ENCODE measurements at regions not wholly inside any gene's neighbourhood (a gene's known extent, or its start where the extent isn't known, plus 50 kb on each side); places are given as distances from the start of the nearest gene placed in this dataset.

GRCh38 chr2:207289295-207290018 lies 123.7 kb upstream of the KLF7 start:
- DNase-seq (ENCODE audit: low read depth, low spot score): no peak

DNA sequence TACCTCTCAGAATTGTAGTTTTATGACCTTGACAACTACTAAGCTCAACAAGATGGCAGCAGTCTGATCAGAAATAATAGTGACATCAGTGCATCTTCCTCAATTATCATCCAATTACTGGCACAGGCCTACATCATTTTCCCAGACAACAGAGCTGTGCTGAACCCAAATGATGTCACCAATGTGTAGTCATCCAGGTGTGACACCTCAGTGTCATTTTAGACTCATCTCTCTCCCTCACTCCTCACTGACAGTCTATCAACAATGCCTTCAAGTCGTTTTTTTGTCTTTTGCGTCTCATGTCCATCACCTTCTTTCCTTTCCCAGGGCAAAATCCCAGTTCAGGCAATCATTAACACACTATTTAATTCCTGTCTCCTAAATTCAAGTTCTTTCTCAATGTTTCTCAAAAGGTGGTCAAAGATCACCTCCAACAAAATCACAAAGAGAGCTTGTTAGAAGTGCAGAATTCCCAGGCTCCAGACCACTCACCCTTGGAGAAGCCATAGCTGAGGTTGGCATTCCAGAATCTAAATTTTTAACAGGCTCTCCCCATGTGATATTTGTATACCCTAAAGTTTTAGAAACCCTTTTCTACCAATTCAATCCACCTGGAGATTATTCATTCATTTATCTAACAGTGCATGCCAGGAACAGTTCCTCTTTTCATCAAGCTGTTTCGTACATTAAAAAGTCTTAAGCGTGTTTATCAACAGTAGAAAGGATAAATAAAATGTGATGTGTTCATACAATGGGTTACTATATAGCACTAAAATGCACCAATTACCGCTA lies 125.3 kb upstream of the KLF7 start:
- no peak for DNase-seq (ENCODE audit: low read depth, low spot score)

DNA sequence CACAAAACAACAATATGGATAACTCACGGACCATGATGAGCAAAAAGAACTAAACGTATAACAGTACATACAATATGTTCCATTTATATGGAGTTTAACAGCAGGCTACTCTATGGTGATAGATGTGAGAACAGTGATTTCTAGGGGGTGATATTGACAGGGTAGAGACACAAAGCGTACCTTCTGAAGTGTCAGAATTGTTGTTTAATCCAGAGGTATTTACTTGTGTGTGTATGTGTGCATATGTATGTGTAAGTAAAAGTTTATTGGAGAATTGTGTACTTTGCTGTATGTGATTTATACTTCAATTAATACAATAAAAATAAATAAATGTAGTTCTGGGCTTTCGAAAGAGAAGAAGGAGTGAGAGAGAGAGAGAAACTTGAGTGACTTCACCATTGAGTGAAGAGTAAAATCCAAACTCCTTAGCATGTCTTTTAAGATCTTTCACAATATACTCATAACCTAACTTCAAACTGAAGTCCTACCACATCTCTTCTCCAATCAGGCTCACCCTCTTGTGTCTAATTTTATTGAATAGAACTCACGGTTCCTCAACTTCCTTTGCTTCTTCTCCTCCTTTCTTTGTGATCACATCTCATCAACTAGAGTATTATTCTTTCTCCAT lies 126.0 kb upstream of the KLF7 start:
- DNase-seq (ENCODE audit: low read depth, low spot score): no peak

- no peak for DNase-seq (ENCODE audit: low read depth, low spot score)
Measured at GRCh38 chr2:207296265-207296948, 130.7 kb upstream of the KLF7 start.

GRCh38 chr2:207300817-207301216 lies 135.1 kb upstream of the KLF7 start:
- no peak for DNase-seq (ENCODE audit: low read depth, low spot score)

DNA sequence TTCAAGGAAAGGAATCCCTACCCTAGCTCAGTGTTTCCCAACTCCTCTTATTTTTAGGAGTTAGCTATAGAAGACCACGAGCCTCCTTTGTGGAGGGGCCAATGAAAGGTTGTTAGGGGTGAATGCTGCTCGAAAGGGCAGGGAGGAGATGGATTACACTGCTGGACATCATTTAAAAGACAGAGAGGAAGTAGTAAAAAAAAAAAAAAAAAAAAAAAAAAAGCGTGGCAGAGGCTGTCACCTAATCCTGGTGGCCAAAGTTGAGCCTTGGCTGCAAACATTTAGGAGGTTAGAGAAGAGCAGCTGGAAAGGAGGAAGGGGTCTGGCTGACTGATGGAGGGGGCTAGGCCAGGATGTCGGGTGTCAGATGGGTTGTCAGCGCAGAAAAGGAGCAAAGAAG lies 139.0 kb upstream of the KLF7 start:
- no peak for DNase-seq (ENCODE audit: low read depth, low spot score)

DNA sequence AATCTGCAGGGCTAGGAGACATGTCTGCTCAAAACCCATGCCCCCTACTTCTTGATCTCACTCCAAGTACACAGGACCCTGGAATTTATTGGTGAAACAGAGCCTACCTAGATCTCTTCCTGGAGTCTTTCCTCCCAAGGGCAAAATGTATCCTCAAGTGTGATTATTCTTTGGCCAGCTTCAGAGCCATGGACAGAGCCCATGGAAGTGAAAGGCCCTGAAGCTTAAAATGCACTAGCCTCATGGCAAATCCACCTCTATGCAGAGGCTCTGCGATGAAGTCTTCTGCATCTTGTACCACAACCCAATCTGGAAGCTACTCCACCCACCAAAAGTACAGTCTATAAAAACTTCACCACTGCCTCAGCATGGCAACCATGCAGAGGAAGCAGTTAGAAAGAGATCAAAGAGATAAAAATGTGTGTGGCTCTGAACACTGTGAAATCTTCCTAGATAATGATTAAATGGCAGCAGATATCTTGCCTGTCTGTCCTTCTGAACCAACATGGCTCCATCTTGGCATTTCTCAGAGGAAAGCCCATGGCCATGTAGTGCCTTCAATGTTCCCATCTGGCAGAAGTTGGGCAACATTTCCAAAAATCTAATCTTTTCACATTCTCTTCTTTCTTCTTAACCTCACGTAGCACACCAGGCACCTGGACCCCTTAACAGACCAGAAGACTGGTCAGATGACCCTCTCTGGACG lies 142.9 kb upstream of the KLF7 start:
- no peak for DNase-seq (ENCODE audit: low read depth, low spot score)

GRCh38 chr2:207311316-207312005 lies 145.7 kb upstream of the KLF7 start:
- no peak for DNase-seq (ENCODE audit: low read depth, low spot score)

- no peak for DNase-seq (ENCODE audit: low read depth, low spot score)
Measured at GRCh38 chr2:207312006-207312356, 146.2 kb upstream of the KLF7 start.

GRCh38 chr2:207313947-207314346 lies 148.2 kb upstream of the KLF7 start:
- DNase-seq (ENCODE audit: low read depth, low spot score): no peak

DNA sequence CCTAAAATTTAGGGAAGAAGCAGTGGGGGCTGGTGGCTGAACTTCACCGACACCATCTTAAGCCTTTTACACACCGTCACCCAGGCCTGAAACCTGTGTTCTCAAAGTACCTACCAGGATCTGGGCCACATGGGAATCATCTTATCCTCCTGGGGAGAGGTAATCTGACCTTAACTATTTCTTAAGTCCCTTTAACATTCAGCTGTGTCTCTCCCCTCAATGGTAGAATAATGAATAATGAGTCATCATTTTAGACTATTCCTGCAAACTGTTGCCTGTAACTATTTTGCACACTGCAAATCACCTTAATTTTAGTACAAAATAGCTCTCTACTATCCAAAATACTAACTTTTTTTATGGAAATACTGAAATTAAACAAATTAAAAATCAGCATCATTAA lies 149.4 kb upstream of the KLF7 start:
- DNase-seq (ENCODE audit: low read depth, low spot score): no peak

GRCh38 chr2:207316484-207316883 lies 150.7 kb upstream of the KLF7 start:
- DNase-seq (ENCODE audit: low read depth, low spot score): no peak

GRCh38 chr2:207316906-207317305 lies 151.2 kb upstream of the KLF7 start:
- no peak for DNase-seq (ENCODE audit: low read depth, low spot score)

DNA sequence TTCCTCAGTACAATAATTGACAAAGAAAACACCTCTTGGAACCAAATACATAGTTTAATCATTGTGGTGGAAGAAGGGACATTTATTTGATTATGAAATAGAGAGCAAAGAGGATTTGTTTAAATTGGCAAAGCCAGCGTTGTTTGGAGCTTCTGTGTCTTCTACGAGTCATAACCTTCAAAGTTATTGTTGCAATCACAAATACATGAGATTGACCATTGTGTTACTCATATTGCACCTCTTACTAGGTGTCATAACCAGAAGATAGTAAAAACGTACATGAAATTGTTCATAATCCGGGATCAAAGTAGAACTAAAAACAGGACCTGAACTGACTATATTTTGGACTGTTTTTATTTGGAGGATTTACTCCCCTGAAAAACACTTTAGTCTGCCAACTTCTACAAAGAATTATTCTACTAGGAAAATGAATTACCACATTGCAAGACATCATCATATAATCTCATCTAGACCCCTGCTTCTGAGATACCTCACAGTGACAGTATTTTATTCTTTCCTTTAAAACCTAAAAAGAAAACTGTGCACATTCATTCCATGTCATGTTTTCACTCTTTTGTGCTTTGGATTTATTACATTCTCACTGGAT lies 151.7 kb upstream of the KLF7 start:
- no peak for DNase-seq (ENCODE audit: low read depth, low spot score)

- no peak for DNase-seq (ENCODE audit: low read depth, low spot score)
Measured at GRCh38 chr2:207318181-207318628, 152.5 kb upstream of the KLF7 start.

GRCh38 chr2:207319316-207319715 lies 153.6 kb upstream of the KLF7 start:
- no peak for DNase-seq (ENCODE audit: low read depth, low spot score)

GRCh38 chr2:207320381-207321159 lies 154.8 kb upstream of the KLF7 start:
- DNase-seq (ENCODE audit: low read depth, low spot score): no peak

DNA sequence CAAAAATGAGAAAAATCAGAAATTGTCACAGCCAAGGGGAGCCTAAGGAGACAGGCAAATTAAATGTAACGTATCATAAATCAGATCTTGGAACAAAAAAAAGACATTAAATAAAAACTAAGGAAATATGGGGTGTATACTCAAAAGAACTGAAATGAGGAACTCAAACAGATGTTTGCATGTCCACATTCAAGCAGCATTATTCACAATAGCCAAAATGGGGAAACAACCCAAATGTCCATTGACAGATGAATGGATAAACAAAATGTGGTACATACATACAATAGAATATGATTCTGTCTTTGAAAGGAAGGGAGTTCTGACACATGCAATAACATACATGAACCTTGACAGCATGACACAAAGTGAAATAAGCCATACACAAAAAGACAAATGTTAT lies 155.8 kb upstream of the KLF7 start:
- no peak for DNase-seq (ENCODE audit: low read depth, low spot score)

DNA sequence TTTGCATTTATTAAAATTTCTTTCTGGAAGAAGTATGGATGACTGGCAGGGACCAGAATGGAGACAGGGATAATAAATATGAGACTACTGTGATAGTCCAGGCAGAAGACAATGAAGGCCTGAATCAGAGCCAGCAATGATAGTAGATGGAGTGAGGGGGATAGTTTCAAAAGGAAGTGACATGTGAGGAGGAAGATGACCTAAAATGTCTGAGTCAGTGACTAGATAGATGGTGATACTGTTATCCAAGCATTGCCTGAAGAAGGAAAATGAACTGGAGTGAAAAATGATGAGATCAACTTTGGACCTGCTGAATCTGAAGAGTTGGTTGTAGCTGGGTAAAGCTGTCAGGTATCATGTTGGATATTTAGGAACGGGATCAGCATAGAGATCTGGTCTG lies 158.3 kb upstream of the KLF7 start:
- DNase-seq (ENCODE audit: low read depth, low spot score): no peak

- no peak for DNase-seq (ENCODE audit: low read depth, low spot score)
Measured at GRCh38 chr2:207327513-207327912, 161.8 kb upstream of the KLF7 start.
